ENCODE measurements at regions not wholly inside any gene's neighbourhood (a gene's known extent, or its start where the extent isn't known, plus 50 kb on each side); places are given as distances from the start of the nearest gene placed in this dataset.
"Not testable (repeated sequence)": the region's sequence is repeated elsewhere in the genome, so short reads cannot be mapped to it uniquely, and the experiment has no call there.

- not testable (repeated sequence) for DNase-seq
These were observed 376.8 kb upstream of the PODXL start for GRCh38 chr7:131933219-131933618.

- no peak for DNase-seq
These were observed 375.8 kb upstream of the PODXL start for GRCh38 chr7:131932271-131932670.

GRCh38 chr7:131931370-131931769 lies 374.9 kb upstream of the PODXL start:
- DNase-seq: no peak

- no peak for DNase-seq
These were observed 373.2 kb upstream of the PODXL start for GRCh38 chr7:131929632-131930031.

- DNase-seq: no peak
These were observed 371.5 kb upstream of the PODXL start for GRCh38 chr7:131927770-131928423.

GRCh38 chr7:131925636-131926035 lies 369.2 kb upstream of the PODXL start:
- no peak for DNase-seq

GRCh38 chr7:131924857-131925256 lies 368.4 kb upstream of the PODXL start:
- no peak for DNase-seq

GRCh38 chr7:131922948-131923347 lies 366.5 kb upstream of the PODXL start:
- not testable (repeated sequence) for DNase-seq

- DNase-seq: no peak
These were observed 364.6 kb upstream of the PODXL start for GRCh38 chr7:131921016-131921415.

- DNase-seq: no peak
These were observed 363.7 kb upstream of the PODXL start for GRCh38 chr7:131919920-131920709.

- DNase-seq: no peak
These were observed 354.7 kb upstream of the PODXL start for GRCh38 chr7:131911112-131911511.

- DNase-seq: no peak
These were observed 352.8 kb upstream of the PODXL start for GRCh38 chr7:131909151-131909768.

GRCh38 chr7:131908714-131909113 lies 352.3 kb upstream of the PODXL start:
- no peak for DNase-seq

- no peak for DNase-seq
These were observed 349.1 kb upstream of the PODXL start for GRCh38 chr7:131905471-131905973.

- no peak for DNase-seq
These were observed 348.4 kb upstream of the PODXL start for GRCh38 chr7:131904760-131905327.

GRCh38 chr7:131903315-131903714 lies 346.9 kb upstream of the PODXL start:
- no peak for DNase-seq

GRCh38 chr7:131900785-131901287 lies 344.4 kb upstream of the PODXL start:
- no peak for DNase-seq

GRCh38 chr7:131899271-131900030 lies 343.0 kb upstream of the PODXL start:
- no peak for DNase-seq

- no peak for DNase-seq
These were observed 342.0 kb upstream of the PODXL start for GRCh38 chr7:131898418-131898817.

GRCh38 chr7:131897790-131898165 lies 341.4 kb upstream of the PODXL start:
- DNase-seq: no peak

GRCh38 chr7:131897016-131897789 lies 340.8 kb upstream of the PODXL start:
- DNase-seq: no peak

All from femur (tissue), 1 donor.